SK-N-SH (cell line): ENCODE measurements at regions not wholly inside any gene's neighbourhood (a gene's known extent, or its start where the extent isn't known, plus 50 kb on each side); places are given as distances from the start of the nearest gene placed in this dataset.

Experiments
- EP300 ChIP-seq, 2 experiments: IDR thresholded peaks; 2 replicates each; pipeline versions ENCODE4 v1.4.0 to v1.6.1; 2012; ENCODE audit warnings: borderline replicate concordance in 1 of 2, low read depth in 1 of 2, low read length in 1 of 2
- GABPA ChIP-seq: IDR thresholded peaks from 2 replicates; pipeline ENCODE4 v1.4.0; 2012; ENCODE audit warnings: low read depth, mild to moderate bottlenecking
- JUND ChIP-seq: IDR thresholded peaks from 2 replicates; pipeline ENCODE4 v1.4.0; 2012
- MAX ChIP-seq: IDR thresholded peaks from 2 replicates; pipeline ENCODE4 v1.4.0; 2012; ENCODE audit warnings: low read depth
- MEF2A ChIP-seq: IDR thresholded peaks from 2 replicates; pipeline ENCODE4 v1.4.0; 2012; ENCODE audit warnings: low read depth, borderline replicate concordance
- NFIC ChIP-seq: IDR thresholded peaks from 2 replicates; pipeline ENCODE4 v1.4.0; 2012; ENCODE audit warnings: borderline replicate concordance
- POLR2AphosphoS5 ChIP-seq: IDR thresholded peaks from 2 replicates; pipeline ENCODE4 v1.6.1; 2012; ENCODE audit warnings: low read depth, low read length
- RXRA ChIP-seq: IDR thresholded peaks from 2 replicates; pipeline ENCODE4 v1.4.0; 2012; ENCODE audit warnings: low read depth, mild to moderate bottlenecking, borderline replicate concordance
- USF2 ChIP-seq: fragments of 150-350 bp; IDR thresholded peaks from 2 replicates; pipeline ENCODE4 v1.6.1; 2017; ENCODE audit warnings: antibody characterized with exemption, low read length, low read depth, borderline replicate concordance
- TF ChIP-seq, protein P1 (sequence below): fragments of 200-600 bp; sonication (generic); IDR thresholded peaks from 2 replicates; pipeline ENCODE4 v1.6.1; 2017; ENCODE audit warnings: antibody characterized with exemption, mild to moderate bottlenecking, moderate library complexity

DNA sequence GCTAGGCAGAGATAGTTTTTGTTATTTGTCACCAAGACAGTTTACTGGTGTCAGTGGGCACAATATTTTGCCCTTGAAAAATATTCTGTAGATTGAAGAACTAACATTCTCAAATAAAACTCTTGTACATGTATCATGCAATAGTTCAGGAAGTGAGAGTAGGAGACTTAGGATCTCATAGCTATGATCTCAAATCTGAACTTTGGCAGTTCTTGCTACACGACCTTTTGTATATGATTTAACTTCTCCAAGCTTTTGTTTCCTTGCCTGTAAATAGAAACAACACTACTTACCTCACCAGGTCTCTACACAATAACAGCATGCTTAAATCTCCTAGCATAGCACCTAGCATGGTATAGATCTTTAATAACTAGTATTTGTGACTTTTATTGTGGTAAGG lies 219.9 kb downstream of the ICOS start:
- TF ChIP-seq NFIC (no peak), MEF2A (no peak), USF2 (no peak), POLR2AphosphoS5 (no peak), MAX (no peak), RXRA (no peak), JUND (no peak), EP300 (IDR thresholded peaks at IDR 0.05; ENCODE audit: borderline replicate concordance in 1 of 2, low read depth in 1 of 2, low read length in 1 of 2) (no peak), GABPA (no peak)
- TF ChIP-seq, protein P1, sequence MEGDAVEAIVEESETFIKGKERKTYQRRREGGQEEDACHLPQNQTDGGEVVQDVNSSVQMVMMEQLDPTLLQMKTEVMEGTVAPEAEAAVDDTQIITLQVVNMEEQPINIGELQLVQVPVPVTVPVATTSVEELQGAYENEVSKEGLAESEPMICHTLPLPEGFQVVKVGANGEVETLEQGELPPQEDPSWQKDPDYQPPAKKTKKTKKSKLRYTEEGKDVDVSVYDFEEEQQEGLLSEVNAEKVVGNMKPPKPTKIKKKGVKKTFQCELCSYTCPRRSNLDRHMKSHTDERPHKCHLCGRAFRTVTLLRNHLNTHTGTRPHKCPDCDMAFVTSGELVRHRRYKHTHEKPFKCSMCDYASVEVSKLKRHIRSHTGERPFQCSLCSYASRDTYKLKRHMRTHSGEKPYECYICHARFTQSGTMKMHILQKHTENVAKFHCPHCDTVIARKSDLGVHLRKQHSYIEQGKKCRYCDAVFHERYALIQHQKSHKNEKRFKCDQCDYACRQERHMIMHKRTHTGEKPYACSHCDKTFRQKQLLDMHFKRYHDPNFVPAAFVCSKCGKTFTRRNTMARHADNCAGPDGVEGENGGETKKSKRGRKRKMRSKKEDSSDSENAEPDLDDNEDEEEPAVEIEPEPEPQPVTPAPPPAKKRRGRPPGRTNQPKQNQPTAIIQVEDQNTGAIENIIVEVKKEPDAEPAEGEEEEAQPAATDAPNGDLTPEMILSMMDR = no peak
